OCI-LY7 (cell line): ENCODE measurements at regions not wholly inside any gene's neighbourhood (a gene's known extent, or its start where the extent isn't known, plus 50 kb on each side); places are given as distances from the start of the nearest gene placed in this dataset.

ENCODE experiments used
- CTCF ChIP-seq: fragments of 200-600 bp; sonication (generic); conservative IDR thresholded peaks from 2 replicates; pipeline ENCODE4 v1.5.1; 2014; ENCODE audit warnings: mild to moderate bottlenecking, antibody characterized with exemption, low read length, moderate library complexity, mixed read lengths
- EZH2phosphoT487 ChIP-seq: fragments of 200-600 bp; sonication (generic); IDR thresholded peaks from 2 replicates; pipeline ENCODE4 v1.6.1; 2018; ENCODE audit warnings: low read depth, borderline replicate concordance, mild to moderate bottlenecking, mixed run types, antibody characterized with exemption, low read length, moderate library complexity, mixed read lengths

GRCh38 chr7:157484411-157485081, 147.7 kb downstream of the DNAJB6 start:
- TF ChIP-seq CTCF: no peak
- TF ChIP-seq EZH2phosphoT487: no peak
